Type B pancreatic cell (in vitro differentiated cells): ENCODE measurements at regions not wholly inside any gene's neighbourhood (a gene's known extent, or its start where the extent isn't known, plus 50 kb on each side); places are given as distances from the start of the nearest gene placed in this dataset.
A peak's percentile ranks its signal among the peaks of the same experiment; 100 is the strongest.

Source experiments
- DNase-seq: peaks from one replicate; pipeline ENCODE4 v3.0.0; 2021; ENCODE audit warnings: mixed read lengths; ENCODE audit not compliant: unreplicated experiment; ENCODE audit errors: extremely low spot score
- H3K27ac Mint-ChIP-seq: 2 replicates; pipeline ENCODE4 v1.8.0; 2021; ENCODE audit warnings: mild to moderate bottlenecking, mixed read lengths
- H3K27me3 Mint-ChIP-seq: 2 replicates; pipeline ENCODE4 v1.8.0; 2021; ENCODE audit warnings: mixed read lengths
- H3K36me3 Mint-ChIP-seq: 2 replicates; pipeline ENCODE4 v1.8.0; 2021; ENCODE audit warnings: mixed read lengths
- H3K4me1 Mint-ChIP-seq: one replicate; pipeline ENCODE4 v1.8.0; 2021; ENCODE audit warnings: mixed read lengths; ENCODE audit not compliant: unreplicated experiment
- H3K4me3 Mint-ChIP-seq: 2 replicates; pipeline ENCODE4 v1.8.0; 2021; ENCODE audit warnings: mild to moderate bottlenecking, mixed read lengths
- H3K9me3 Mint-ChIP-seq: 2 replicates; pipeline ENCODE4 v1.8.0; 2021; ENCODE audit warnings: mixed read lengths
- TF ChIP-seq, protein P1 (sequence below): fragments of 200-600 bp; sonication (generic); conservative IDR thresholded peaks from 2 replicates; pipeline ENCODE4 v1.5.0; 2021; ENCODE audit warnings: antibody characterized with exemption, mild to moderate bottlenecking

GRCh38 chr11:70671611-70672010, 273.3 kb downstream of the CTTN start:
- no peak for DNase-seq
- H3K9me3 Mint-ChIP-seq: no peaks in the 10 kb centered on the region
- no peak overlapping the region for H3K4me3 Mint-ChIP-seq
- TF ChIP-seq, protein P1, sequence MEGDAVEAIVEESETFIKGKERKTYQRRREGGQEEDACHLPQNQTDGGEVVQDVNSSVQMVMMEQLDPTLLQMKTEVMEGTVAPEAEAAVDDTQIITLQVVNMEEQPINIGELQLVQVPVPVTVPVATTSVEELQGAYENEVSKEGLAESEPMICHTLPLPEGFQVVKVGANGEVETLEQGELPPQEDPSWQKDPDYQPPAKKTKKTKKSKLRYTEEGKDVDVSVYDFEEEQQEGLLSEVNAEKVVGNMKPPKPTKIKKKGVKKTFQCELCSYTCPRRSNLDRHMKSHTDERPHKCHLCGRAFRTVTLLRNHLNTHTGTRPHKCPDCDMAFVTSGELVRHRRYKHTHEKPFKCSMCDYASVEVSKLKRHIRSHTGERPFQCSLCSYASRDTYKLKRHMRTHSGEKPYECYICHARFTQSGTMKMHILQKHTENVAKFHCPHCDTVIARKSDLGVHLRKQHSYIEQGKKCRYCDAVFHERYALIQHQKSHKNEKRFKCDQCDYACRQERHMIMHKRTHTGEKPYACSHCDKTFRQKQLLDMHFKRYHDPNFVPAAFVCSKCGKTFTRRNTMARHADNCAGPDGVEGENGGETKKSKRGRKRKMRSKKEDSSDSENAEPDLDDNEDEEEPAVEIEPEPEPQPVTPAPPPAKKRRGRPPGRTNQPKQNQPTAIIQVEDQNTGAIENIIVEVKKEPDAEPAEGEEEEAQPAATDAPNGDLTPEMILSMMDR: no peak
- H3K36me3 Mint-ChIP-seq: no peaks in the 10 kb centered on the region
- H3K27me3 Mint-ChIP-seq: no peaks in the 10 kb centered on the region
- H3K27ac Mint-ChIP-seq: no peak overlapping the region
- peaks cover 20% of the 10 kb centered on the region for H3K4me1 Mint-ChIP-seq

DNA sequence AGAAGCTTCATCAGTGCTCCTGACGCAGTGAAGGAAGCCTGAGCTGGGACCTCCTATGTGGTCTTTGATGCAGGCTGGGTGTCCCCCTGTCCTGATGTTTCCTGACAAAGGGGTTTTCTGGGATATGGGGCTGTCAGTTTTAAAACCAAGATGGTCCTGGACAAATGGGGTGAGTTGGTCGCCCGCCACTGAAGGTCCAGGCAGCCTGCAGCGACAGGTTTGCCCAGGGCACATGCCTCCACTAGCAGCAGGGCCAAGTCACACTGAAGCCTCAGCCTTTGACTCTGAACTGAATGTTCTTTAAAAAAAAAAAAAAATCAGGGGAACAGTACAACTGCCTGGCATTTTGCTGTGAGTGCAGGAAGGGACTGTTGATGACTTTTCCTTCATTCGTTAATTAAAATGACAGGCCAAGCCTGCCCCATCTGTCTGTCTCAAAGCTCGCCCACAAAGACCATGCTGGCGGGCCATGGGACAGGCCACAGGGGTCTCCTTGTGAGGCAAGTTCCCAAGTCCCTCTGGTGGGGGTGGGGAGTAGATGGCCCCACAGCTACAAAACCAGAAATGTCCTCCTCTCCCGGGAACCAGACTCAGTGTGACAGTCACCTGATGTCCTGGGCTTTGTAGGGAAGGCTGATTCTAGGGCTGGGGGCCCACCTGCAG, 274.8 kb downstream of the CTTN start:
- Mint-ChIP-seq H3K27ac (no peak overlapping the region), H3K27me3 (no peaks in the 10 kb centered on the region), H3K4me1 (peaks cover 20% of the 10 kb centered on the region), H3K9me3 (no peaks in the 10 kb centered on the region), H3K36me3 (no peaks in the 10 kb centered on the region), H3K4me3 (no peak overlapping the region)
- no peak for DNase-seq
- TF ChIP-seq, protein P1: no peak

DNA sequence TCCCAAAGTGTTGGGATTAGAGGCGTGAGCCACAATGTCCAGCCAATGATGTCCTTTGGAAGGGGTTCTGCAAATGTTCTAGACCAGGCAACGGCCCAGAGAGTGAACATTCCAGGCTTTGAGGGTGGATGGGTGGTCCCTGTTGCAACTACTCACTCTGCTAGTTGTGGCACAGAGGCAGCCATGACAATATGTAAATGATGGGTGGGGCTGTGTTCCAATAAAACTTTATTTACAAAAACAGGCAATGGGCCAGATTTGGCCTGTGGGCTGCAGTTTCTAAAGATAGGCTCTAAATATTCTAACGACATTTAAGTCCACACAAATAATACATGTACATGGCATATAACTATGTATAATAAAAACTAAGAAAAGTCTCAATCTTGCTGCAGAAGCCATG, 276.3 kb downstream of the CTTN start:
- Mint-ChIP-seq H3K4me1 (peaks cover 20% of the 10 kb centered on the region), H3K36me3 (no peaks in the 10 kb centered on the region), H3K4me3 (no peak overlapping the region), H3K27me3 (no peaks in the 10 kb centered on the region), H3K9me3 (no peaks in the 10 kb centered on the region), H3K27ac (no peak overlapping the region)
- TF ChIP-seq, protein P1: no peak
- DNase-seq: no peak

GRCh38 chr11:70675697-70676374, 277.5 kb downstream of the CTTN start:
- Mint-ChIP-seq H3K27ac (peak overlapping the region; percentile 17), H3K36me3 (no peaks in the 10 kb centered on the region), H3K9me3 (no peaks in the 10 kb centered on the region), H3K27me3 (no peaks in the 10 kb centered on the region), H3K4me3 (no peak overlapping the region), H3K4me1 (peaks cover 20% of the 10 kb centered on the region)
- DNase-seq: no peak
- TF ChIP-seq, protein P1: no peak

DNA sequence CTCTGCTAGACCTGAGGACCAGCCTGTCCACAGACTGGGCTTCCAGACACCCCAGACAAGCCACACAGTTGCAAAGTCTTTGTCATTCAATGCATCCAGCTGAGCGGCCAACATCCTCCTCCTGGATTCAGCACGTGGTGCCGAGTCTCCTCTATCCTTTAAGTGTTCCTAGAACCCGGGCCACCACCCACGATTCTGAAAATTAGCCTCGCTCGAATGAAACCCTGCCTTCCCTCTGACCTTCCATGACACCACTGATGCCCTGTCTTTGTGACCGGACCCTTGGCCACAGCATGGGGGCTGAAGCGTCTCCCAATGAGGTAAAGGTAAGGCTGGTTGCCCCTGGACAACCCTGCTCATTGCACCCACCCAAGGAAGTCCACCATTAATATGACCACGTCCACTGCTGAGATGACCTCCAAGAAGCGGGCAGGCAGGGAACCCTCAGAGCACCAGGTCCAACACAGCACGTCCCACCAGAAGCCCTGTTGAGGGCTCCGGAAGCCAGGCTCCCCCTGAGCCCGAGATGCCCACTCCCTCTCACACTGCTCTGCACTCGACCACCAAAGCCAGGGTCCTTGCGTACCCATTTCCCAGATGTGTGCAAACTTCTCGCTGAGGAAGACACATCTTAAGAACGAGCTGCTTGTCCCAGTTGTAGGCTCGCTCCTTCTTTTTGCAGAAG, 279.0 kb downstream of the CTTN start:
- TF ChIP-seq, protein P1: no peak
- Mint-ChIP-seq H3K9me3 (no peaks in the 10 kb centered on the region), H3K4me3 (no peak overlapping the region), H3K4me1 (peaks cover 19% of the 10 kb centered on the region), H3K27ac (no peak overlapping the region), H3K27me3 (no peaks in the 10 kb centered on the region), H3K36me3 (no peaks in the 10 kb centered on the region)
- DNase-seq: no peak
